ENCODE measurements at regions not wholly inside any gene's neighbourhood (a gene's known extent, or its start where the extent isn't known, plus 50 kb on each side); places are given as distances from the start of the nearest gene placed in this dataset.
A peak's percentile ranks its signal among the peaks of the same experiment; 100 is the strongest.

- no peak overlapping the region for H3K27ac ChIP-seq
- WGBS, 2 donors, result 88 to 89% methylated on average over 18 to 27 of the region's 34 CpGs
- no peaks in the 10 kb centered on the region for H3K27me3 ChIP-seq
- TF ChIP-seq POLR2A (IDR thresholded peaks at IDR 0.05), result no peak
- TF ChIP-seq CTCF (IDR thresholded peaks at IDR 0.05), result no peak
- H3K4me1 ChIP-seq, result peaks cover 11 to 19% of the 10 kb centered on the region in 2 donors
- H3K9me3 ChIP-seq, result no peaks in the 10 kb centered on the region
- intact Hi-C loops (cut with DNase I), result no loop called here
- DNase-seq, result peak in 1 of 2 donors; percentile 1
- H3K4me3 ChIP-seq (replicated peaks in 1 of 3), result no peak overlapping the region
- H3K36me3 ChIP-seq, result no peaks in the 10 kb centered on the region
Observed at GRCh38 chr18:79586436-79587225, 93.0 kb upstream of the CTDP1 start.

GRCh38 chr18:79587226-79587741, 92.3 kb upstream of the CTDP1 start:
- DNase-seq, result peak in 1 of 2 donors; percentile 0

GRCh38 chr18:79587779-79588635, 91.6 kb upstream of the CTDP1 start:
- DNase-seq, result peak; percentile 54 to 66
- TF ChIP-seq CTCF (IDR thresholded peaks at IDR 0.05) (no peak), POLR2A (IDR thresholded peaks at IDR 0.05) (no peak)
- intact Hi-C loops (cut with DNase I), result no loop called here

More at GRCh38 chr18:79587226-79587741, 92.3 kb upstream of the CTDP1 start:
- H3K9me3 ChIP-seq, result no peaks in the 10 kb centered on the region
- H3K4me1 ChIP-seq, result peaks cover 11 to 19% of the 10 kb centered on the region in 2 donors
- H3K36me3 ChIP-seq, result no peaks in the 10 kb centered on the region
- WGBS, 2 donors, result 80 to 91% methylated on average over 5 to 10 of the region's 16 CpGs
- no peak overlapping the region for H3K27ac ChIP-seq
- H3K4me3 ChIP-seq (replicated peaks in 1 of 3), result no peak overlapping the region
- no peak for TF ChIP-seq POLR2A (IDR thresholded peaks at IDR 0.05)
- no peak for TF ChIP-seq CTCF (IDR thresholded peaks at IDR 0.05)
- intact Hi-C loops (cut with DNase I), result no loop called here
- H3K27me3 ChIP-seq, result no peaks in the 10 kb centered on the region

GRCh38 chr18:79588636-79589481, 90.7 kb upstream of the CTDP1 start:
- no peak for TF ChIP-seq CTCF (IDR thresholded peaks at IDR 0.05)
- TF ChIP-seq POLR2A (IDR thresholded peaks at IDR 0.05), result no peak
- intact Hi-C loops (cut with DNase I), result no loop called here
- 54 to 55% methylated on average over 30 to 35 of the region's 38 CpGs for WGBS, 2 donors
- no peaks in the 10 kb centered on the region for H3K9me3 ChIP-seq
- DNase-seq, result peak; percentile 45 to 68
- H3K27ac ChIP-seq, result no peak overlapping the region
- no peaks in the 10 kb centered on the region for H3K36me3 ChIP-seq
- no peak overlapping the region for H3K4me3 ChIP-seq (replicated peaks in 1 of 3)
- peaks cover 11 to 19% of the 10 kb centered on the region in 2 donors for H3K4me1 ChIP-seq
- H3K27me3 ChIP-seq, result no peaks in the 10 kb centered on the region

More at GRCh38 chr18:79587779-79588635, 91.6 kb upstream of the CTDP1 start:
- WGBS, 2 donors, result 67 to 70% methylated on average over 27 to 29 of the region's 32 CpGs
- no peak overlapping the region for H3K27ac ChIP-seq
- no peaks in the 10 kb centered on the region for H3K27me3 ChIP-seq
- no peaks in the 10 kb centered on the region for H3K9me3 ChIP-seq
- H3K4me1 ChIP-seq, result peaks cover 11 to 19% of the 10 kb centered on the region in 2 donors
- H3K36me3 ChIP-seq, result no peaks in the 10 kb centered on the region
- H3K4me3 ChIP-seq (replicated peaks in 1 of 3), result no peak overlapping the region

Data from thyroid gland (tissue), 4 donors.